Endodermal cell (in vitro differentiated cells): ENCODE measurements at regions not wholly inside any gene's neighbourhood (a gene's known extent, or its start where the extent isn't known, plus 50 kb on each side); places are given as distances from the start of the nearest gene placed in this dataset.
"Not testable (repeated sequence)": the region's sequence is repeated elsewhere in the genome, so short reads cannot be mapped to it uniquely, and the experiment has no call there.

Source experiments
- DNase-seq: peaks from one replicate; pipeline ENCODE4 v3.0.0-alpha.2; 2017
- H3K27ac ChIP-seq: 2 replicates; pipeline ENCODE4 v1.5.1; 2013; ENCODE audit warnings: mild to moderate bottlenecking, low read depth, low read length, moderate library complexity
- H3K27me3 ChIP-seq: 2 replicates; pipeline ENCODE4 v1.6.1; 2013; ENCODE audit warnings: mild to moderate bottlenecking, low read length, moderate library complexity; ENCODE audit not compliant: insufficient read depth, control insufficient read depth, poor library complexity, severe bottlenecking
- H3K36me3 ChIP-seq: 2 replicates; pipeline ENCODE4 v1.7.0; 2013; ENCODE audit warnings: mild to moderate bottlenecking, low read length, moderate library complexity; ENCODE audit not compliant: control insufficient read depth, insufficient read depth
- H3K4me1 ChIP-seq: one replicate; pipeline ENCODE4 v1.7.0; 2013; ENCODE audit warnings: low read length; ENCODE audit not compliant: control insufficient read depth, insufficient read depth
- H3K4me3 ChIP-seq: 2 replicates; pipeline ENCODE4 v1.5.1; 2013; ENCODE audit warnings: mild to moderate bottlenecking, low read length, moderate library complexity
- H3K9ac ChIP-seq: 2 replicates; pipeline ENCODE4 v1.6.1; 2013; ENCODE audit warnings: mild to moderate bottlenecking, low read length, moderate library complexity; ENCODE audit not compliant: poor library complexity, severe bottlenecking; ENCODE audit errors: extremely low read depth
- H3K9me3 ChIP-seq: 2 replicates; pipeline ENCODE4 v1.6.1; 2013; ENCODE audit warnings: mild to moderate bottlenecking, low read length, moderate library complexity; ENCODE audit not compliant: control insufficient read depth
- H3K27ac Mint-ChIP-seq: 2 replicates; pipeline ENCODE4 v1.8.0; 2020; ENCODE audit warnings: mixed read lengths
- H3K27me3 Mint-ChIP-seq: 2 replicates; pipeline ENCODE4 v1.8.0; 2021; ENCODE audit warnings: mild to moderate bottlenecking, mixed read lengths; ENCODE audit not compliant: insufficient read depth
- H3K36me3 Mint-ChIP-seq: 2 replicates; pipeline ENCODE4 v1.8.0; 2020; ENCODE audit warnings: low read depth, mixed read lengths
- H3K4me1 Mint-ChIP-seq: 2 replicates; pipeline ENCODE4 v1.8.0; 2020; ENCODE audit warnings: mixed read lengths
- H3K4me3 Mint-ChIP-seq: 2 replicates; pipeline ENCODE4 v1.8.0; 2020; ENCODE audit warnings: mild to moderate bottlenecking, moderate library complexity, mixed read lengths
- H3K9me3 Mint-ChIP-seq: 2 replicates; pipeline ENCODE4 v1.8.0; 2020; ENCODE audit warnings: mild to moderate bottlenecking, mixed read lengths
- CTCF ChIP-seq: fragments of 200-600 bp; sonication (generic); conservative IDR thresholded peaks from 2 replicates; pipeline ENCODE4 v1.5.0; 2021; ENCODE audit warnings: antibody characterized with exemption, mild to moderate bottlenecking
- WGBS, 2 experiments: methylation state at CpG; one replicate each; pipeline versions ENCODE4 v1.1.5 to v1.1.7; 2013; ENCODE audit warnings: missing lambda C conversion rate in 2 of 2, mixed read lengths in 1 of 2; ENCODE audit not compliant: insufficient coverage in 1 of 2, insufficient read length in 1 of 2; 5-methylcytosine and 5-hydroxymethylcytosine counted together

DNA sequence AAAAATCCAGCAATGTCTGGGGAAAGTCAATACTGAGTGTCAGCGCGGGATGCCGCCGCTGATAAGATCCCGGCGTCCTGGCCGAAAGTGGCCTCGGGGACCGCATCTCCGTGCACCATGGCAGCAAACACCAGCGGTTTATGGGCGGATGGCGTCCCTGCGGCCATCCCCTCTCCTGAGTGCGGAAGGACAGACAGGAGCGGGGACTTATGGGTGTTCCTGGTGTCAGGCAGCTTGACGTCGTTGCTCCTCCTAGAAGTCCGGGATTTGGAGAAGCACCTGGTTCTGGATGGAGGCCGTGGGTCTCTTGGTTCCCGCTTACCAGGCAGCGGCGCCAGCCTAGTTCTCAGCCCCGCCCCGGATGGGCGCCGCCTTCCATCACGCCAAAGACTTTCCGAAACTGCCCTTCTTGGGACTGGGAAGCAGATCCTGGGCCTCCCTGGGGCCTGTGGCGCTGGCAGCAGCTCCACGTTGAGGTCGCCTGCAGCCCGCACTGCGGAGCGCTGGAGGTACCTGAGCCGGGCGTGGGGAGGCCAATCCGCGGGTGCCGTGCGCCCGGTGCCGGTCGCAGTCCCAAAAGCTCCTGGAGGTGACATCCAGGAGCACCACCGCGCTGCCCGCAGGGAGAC lies 119.1 kb downstream of the CCDC74A start:
- no peaks in the 10 kb centered on the region for H3K4me1 Mint-ChIP-seq
- no peak for DNase-seq
- H3K9me3 ChIP-seq = no peaks in the 10 kb centered on the region
- no peaks in the 10 kb centered on the region for H3K36me3 ChIP-seq
- no peak overlapping the region for H3K9ac ChIP-seq
- peaks cover 6% of the 10 kb centered on the region for H3K27me3 Mint-ChIP-seq
- H3K4me3 Mint-ChIP-seq = no peak overlapping the region
- no peak overlapping the region for H3K4me3 ChIP-seq
- H3K27ac Mint-ChIP-seq = no peak overlapping the region
- no peaks in the 10 kb centered on the region for H3K4me1 ChIP-seq
- no peak for TF ChIP-seq CTCF
- no peaks in the 10 kb centered on the region for H3K36me3 Mint-ChIP-seq
- no peaks in the 10 kb centered on the region for H3K27me3 ChIP-seq
- no peaks in the 10 kb centered on the region for H3K9me3 Mint-ChIP-seq
- 91 to 94% methylated on average over 36 to 47 of the region's 47 CpGs for WGBS, 2 experiments
- no peak overlapping the region for H3K27ac ChIP-seq

GRCh38 chr2:131648565-131648964 lies 120.9 kb downstream of the CCDC74A start:
- not testable (repeated sequence) for H3K36me3 ChIP-seq, H3K9ac ChIP-seq, H3K27me3 ChIP-seq, H3K27ac ChIP-seq, H3K36me3 Mint-ChIP-seq, H3K9me3 ChIP-seq, H3K27ac Mint-ChIP-seq, H3K4me1 Mint-ChIP-seq, H3K4me1 ChIP-seq, H3K27me3 Mint-ChIP-seq, H3K4me3 ChIP-seq, H3K9me3 Mint-ChIP-seq, DNase-seq, H3K4me3 Mint-ChIP-seq
- WGBS, 2 experiments = 89 to 93% methylated on average over 3 of the region's 3 CpGs

- H3K27ac Mint-ChIP-seq, H3K27me3 ChIP-seq, H3K9me3 Mint-ChIP-seq: not testable (repeated sequence)
Observed at GRCh38 chr2:131652246-131652645, 124.6 kb downstream of the CCDC74A start.

GRCh38 chr2:131654107-131654506 lies 126.4 kb downstream of the CCDC74A start:
- 74% methylated on average over 2 of the region's 2 CpGs; no CpG with 5 or more reads in 1 of the 2 experiments for WGBS, 2 experiments
- not testable (repeated sequence) for H3K36me3 Mint-ChIP-seq, H3K9ac ChIP-seq, H3K27me3 ChIP-seq, H3K9me3 Mint-ChIP-seq, H3K27me3 Mint-ChIP-seq, H3K4me1 Mint-ChIP-seq, H3K4me3 Mint-ChIP-seq, H3K27ac ChIP-seq, H3K36me3 ChIP-seq, H3K9me3 ChIP-seq, H3K27ac Mint-ChIP-seq, DNase-seq, H3K4me3 ChIP-seq, H3K4me1 ChIP-seq

More at GRCh38 chr2:131652246-131652645, 124.6 kb downstream of the CCDC74A start:
- not testable (repeated sequence) for H3K27ac ChIP-seq, H3K9me3 ChIP-seq, H3K4me3 ChIP-seq, H3K4me3 Mint-ChIP-seq, H3K9ac ChIP-seq, H3K36me3 Mint-ChIP-seq, H3K4me1 Mint-ChIP-seq, H3K36me3 ChIP-seq, DNase-seq, H3K4me1 ChIP-seq
- peaks cover 13% of the 10 kb centered on the region for H3K27me3 Mint-ChIP-seq
- whole genome bisulfite sequencing, 2 experiments = 85% methylated on average over 3 of the region's 3 CpGs; no CpG with 5 or more reads in 1 of the 2 experiments
